H1 (cell line): ENCODE measurements at regions not wholly inside any gene's neighbourhood (a gene's known extent, or its start where the extent isn't known, plus 50 kb on each side); places are given as distances from the start of the nearest gene placed in this dataset.

Experiments used
- CTCF ChIA-PET: fragments of 300-600 bp; sonication (Branson Sonifier 250); formaldehyde crosslinking; loops from one replicate; lab custom pipeline; 2021; ENCODE audit not compliant: partially characterized antibody; lab: Charles Lee
- POLR2A ChIA-PET: fragments of 300-600 bp; sonication (Branson Sonifier 250); formaldehyde crosslinking; loops from one replicate; lab custom pipeline; 2021; ENCODE audit warnings: inconsistent platforms; ENCODE audit not compliant: partially characterized antibody; lab: Charles Lee
- DNase-seq, 2 experiments: peaks; one replicate each; pipeline versions ENCODE4 v3.0.0 to v3.0.0-alpha.2; 2010 to 2022; ENCODE audit warnings: low spot score in 2 of 2, low read depth in 1 of 2, mixed read lengths in 1 of 2
- FAIRE-seq: peaks from 2 replicates; lab custom pipeline; 2011; peaks lifted over from hg19 to GRCh38; lab: Jason Lieb, UNC
- H2AFZ ChIP-seq: 2 replicates; pipeline ENCODE4 v1.8.1; 2012; ENCODE audit warnings: low read length, inconsistent platforms
- H2AK5ac ChIP-seq: 2 replicates; pipeline ENCODE4 v1.6.1; 2013; ENCODE audit warnings: low read depth, low read length
- H2BK120ac ChIP-seq: replicated peaks from 2 replicates; pipeline ENCODE3; 2013; ENCODE audit warnings: low read depth, low read length, inconsistent platforms
- H2BK12ac ChIP-seq: 2 replicates; pipeline ENCODE4 v1.6.1; 2013; ENCODE audit warnings: low read depth, low read length
- H2BK15ac ChIP-seq: 2 replicates; pipeline ENCODE4 v1.6.1; 2013; ENCODE audit warnings: low read length
- H2BK20ac ChIP-seq: 2 replicates; pipeline ENCODE4 v1.6.1; 2013; ENCODE audit warnings: low read length
- H2BK5ac ChIP-seq: 2 replicates; pipeline ENCODE4 v1.6.1; 2013; ENCODE audit warnings: low read depth, low read length
- H3K14ac ChIP-seq: 2 replicates; pipeline ENCODE4 v1.6.1; 2013; ENCODE audit warnings: inconsistent platforms; ENCODE audit not compliant: insufficient read length
- H3K18ac ChIP-seq: 2 replicates; pipeline ENCODE4 v1.6.1; 2013; ENCODE audit warnings: low read length; ENCODE audit errors: extremely low read depth
- H3K23ac ChIP-seq: 2 replicates; pipeline ENCODE4 v1.6.1; 2013; ENCODE audit warnings: inconsistent platforms; ENCODE audit not compliant: insufficient read length
- H3K23me2 ChIP-seq: 2 replicates; pipeline ENCODE4 v1.6.1; 2013; ENCODE audit warnings: low read depth, low read length
- H3K27ac ChIP-seq: 2 replicates; pipeline ENCODE4 v1.6.1; 2011; ENCODE audit warnings: low read depth, low read length, inconsistent platforms
- H3K27me3 ChIP-seq, 4 experiments: replicated peaks in 1 of 4; 1 replicate in 1 of 4; 2 replicates in 3 of 4; pipeline versions ENCODE4 v1.6.1 to v1.8.1; 2011 to 2013; ENCODE audit warnings: low read length in 3 of 4, mild to moderate bottlenecking in 3 of 4, inconsistent platforms in 2 of 4, mixed read lengths in 2 of 4, moderate library complexity in 1 of 4; ENCODE audit not compliant: control insufficient read depth in 3 of 4, insufficient read depth in 3 of 4; ENCODE audit errors: extremely low read depth in 1 of 4
- H3K36me3 ChIP-seq, 4 experiments: 2 replicates each; pipeline versions ENCODE4 v1.6.1 to v1.8.1; 2011 to 2013; ENCODE audit warnings: mild to moderate bottlenecking in 4 of 4, low read length in 3 of 4, moderate library complexity in 2 of 4, control low read depth in 1 of 4, inconsistent platforms in 1 of 4; ENCODE audit not compliant: insufficient read depth in 4 of 4, control insufficient read depth in 2 of 4
- H3K4ac ChIP-seq: replicated peaks from 2 replicates; pipeline ENCODE3; 2013; ENCODE audit warnings: low read length, low read depth, mixed read lengths, inconsistent platforms; ENCODE audit not compliant: insufficient read length
- H3K4me1 ChIP-seq, 4 experiments: replicated peaks in 1 of 4; 1 replicate in 1 of 4; 2 replicates in 3 of 4; pipeline versions ENCODE4 v1.6.1 to v1.8.1; 2011 to 2013; ENCODE audit warnings: low read length in 3 of 4, inconsistent platforms in 2 of 4, mixed read lengths in 1 of 4; ENCODE audit not compliant: insufficient read depth in 4 of 4, control insufficient read depth in 3 of 4
- H3K4me2 ChIP-seq, 2 experiments: 2 replicates each; pipeline versions ENCODE4 v1.6.1 to v1.8.1; 2011 to 2013; ENCODE audit warnings: low read depth in 2 of 2, low read length in 2 of 2, control low read depth in 1 of 2, inconsistent platforms in 1 of 2, mild to moderate bottlenecking in 1 of 2; ENCODE audit not compliant: insufficient read depth in 1 of 2
- H3K4me3 ChIP-seq, 4 experiments: fragments of 200-600, 300-600 bp in 1 of 4; sonication (generic), shearing (Covaris generic), sonication (Bioruptor Twin) in 1 of 4; 2 replicates each; pipeline versions ENCODE4 v1.5.1 to v1.8.1; 2011 to 2016; ENCODE audit warnings: low read length in 4 of 4, low read depth in 3 of 4, control low read depth in 2 of 4, inconsistent platforms in 2 of 4, mild to moderate bottlenecking in 2 of 4, mixed read lengths in 1 of 4, moderate library complexity in 1 of 4; ENCODE audit not compliant: insufficient read depth in 2 of 4; ENCODE audit errors: extremely low read depth in 1 of 4
- H3K56ac ChIP-seq: replicated peaks from 2 replicates; pipeline ENCODE3; 2013; ENCODE audit warnings: low read depth, mild to moderate bottlenecking, mixed read lengths, low read length, inconsistent platforms; ENCODE audit not compliant: insufficient read length
- H3K79me1 ChIP-seq: 2 replicates; pipeline ENCODE4 v1.6.1; 2013; ENCODE audit warnings: low read depth, low read length, control low read depth
- H3K79me2 ChIP-seq, 2 experiments: 2 replicates each; pipeline versions ENCODE4 v1.6.1 to v1.8.1; 2012 to 2013; ENCODE audit warnings: low read length in 2 of 2, mild to moderate bottlenecking in 2 of 2, inconsistent platforms in 1 of 2; ENCODE audit not compliant: insufficient read depth in 2 of 2, control insufficient read depth in 1 of 2
- H3K9ac ChIP-seq, 4 experiments: replicated peaks in 1 of 4; 1 replicate in 1 of 4; 2 replicates in 3 of 4; pipeline versions ENCODE4 v1.6.1 to v1.8.1; 2011 to 2013; ENCODE audit warnings: low read depth in 3 of 4, low read length in 3 of 4, control low read depth in 2 of 4, mild to moderate bottlenecking in 2 of 4, moderate library complexity in 2 of 4, inconsistent platforms in 1 of 4; ENCODE audit errors: extremely low read depth in 1 of 4
- H3K9me3 ChIP-seq, 2 experiments: 2 replicates each; pipeline versions ENCODE4 v1.6.1 to v1.8.1; 2012 to 2013; ENCODE audit warnings: mild to moderate bottlenecking in 2 of 2, moderate library complexity in 2 of 2, control low read depth in 1 of 2, inconsistent platforms in 1 of 2, low read depth in 1 of 2, low read length in 1 of 2, mixed read lengths in 1 of 2; ENCODE audit not compliant: insufficient read depth in 2 of 2
- H4K20me1 ChIP-seq, 2 experiments: replicated peaks in 1 of 2; 2 replicates each; pipeline versions ENCODE3 to v1.8.1; 2011 to 2013; ENCODE audit warnings: inconsistent platforms in 2 of 2, low read length in 2 of 2, mild to moderate bottlenecking in 1 of 2; ENCODE audit not compliant: insufficient read depth in 2 of 2, control insufficient read depth in 1 of 2
- H4K5ac ChIP-seq: 2 replicates; pipeline ENCODE4 v1.6.1; 2013; ENCODE audit warnings: low read length, low read depth, mixed read lengths, inconsistent platforms; ENCODE audit not compliant: insufficient read length
- H4K8ac ChIP-seq: 2 replicates; pipeline ENCODE4 v1.8.0; 2013; ENCODE audit warnings: mild to moderate bottlenecking, moderate library complexity, low read length, inconsistent platforms; ENCODE audit not compliant: insufficient read depth; ENCODE audit errors: extremely low read depth
- H4K91ac ChIP-seq: replicated peaks from 2 replicates; pipeline ENCODE3; 2013; ENCODE audit warnings: low read length, mixed read lengths, inconsistent platforms; ENCODE audit not compliant: insufficient read length
- BRCA1 ChIP-seq: IDR thresholded peaks from 2 replicates; pipeline ENCODE4 v1.6.1; 2012; ENCODE audit warnings: low read depth, low read length, improper control_type of control experiment
- E2F6 ChIP-seq: IDR thresholded peaks from 2 replicates; pipeline ENCODE4 v1.6.1; 2012; ENCODE audit warnings: inconsistent platforms
- JUN ChIP-seq: IDR thresholded peaks from 2 replicates; pipeline ENCODE4 v1.6.1; 2011; ENCODE audit warnings: low read depth, mild to moderate bottlenecking, improper control_type of control experiment, low read length
- MAFK ChIP-seq: IDR thresholded peaks from 2 replicates; pipeline ENCODE4 v1.6.1; 2012; ENCODE audit warnings: low read depth, mild to moderate bottlenecking, improper control_type of control experiment, low read length
- NRF1 ChIP-seq: IDR thresholded peaks from 2 replicates; pipeline ENCODE4 v1.6.1; 2011; ENCODE audit warnings: mild to moderate bottlenecking, low read depth, low read length, improper control_type of control experiment
- WGBS, 2 experiments: shearing (Covaris generic) in 1 of 2; methylation state at CpG; one replicate each; pipeline versions ENCODE4 v1.1.6 to v1.1.7; 2013 to 2015; ENCODE audit warnings: low lambda C conversion rate in 2 of 2, mixed read lengths in 2 of 2, inconsistent platforms in 1 of 2, low coverage in 1 of 2, missing lambda C conversion rate in 1 of 2; ENCODE audit not compliant: insufficient replicate concordance in 2 of 2, insufficient coverage in 1 of 2, insufficient read length in 1 of 2; ENCODE audit errors: extremely low coverage in 1 of 2, missing lambda C conversion rate in 1 of 2; 5-methylcytosine and 5-hydroxymethylcytosine counted together

- Histone ChIP-seq H4K20me1 (no peaks in the 10 kb centered on the region), H2AK5ac (no peak overlapping the region), H3K9me3 (no peaks in the 10 kb centered on the region), H3K79me2 (no peaks in the 10 kb centered on the region), H2BK20ac (no peak overlapping the region), H3K23me2 (no peaks in the 10 kb centered on the region), H4K8ac (no peak overlapping the region), H3K27ac (no peak overlapping the region), H3K18ac (no peak overlapping the region), H2BK15ac (no peak overlapping the region), H3K4me1 (no peaks in the 10 kb centered on the region; a peak in 1 of 7 replicates), H3K9ac (no peak overlapping the region), H3K4me3 (no peak overlapping the region), H2BK12ac (no peak overlapping the region), H3K79me1 (no peaks in the 10 kb centered on the region), H3K23ac (no peak overlapping the region), H2BK5ac (no peak overlapping the region), H4K91ac (no peak overlapping the region), H4K5ac (no peak overlapping the region), H2AFZ (no peak overlapping the region), H3K4me2 (no peak overlapping the region), H3K27me3 (no peaks in the 10 kb centered on the region), H3K56ac (no peak overlapping the region), H2BK120ac (no peak overlapping the region), H3K14ac (no peak overlapping the region), H3K36me3 (no peaks in the 10 kb centered on the region), H3K4ac (no peak overlapping the region)
- TF ChIP-seq JUN (no peak), NRF1 (no peak), E2F6 (no peak), MAFK (peak; percentile 46; the same call in 1 of the 2 replicates), BRCA1 (no peak)
- DNase-seq (no peak), FAIRE-seq (no peak)
- ChIA-PET CTCF (no interaction called here), POLR2A (interaction anchor here (0.6 kb wide), 1 partner anchor 111 kb away, joined by 3 read pairs; no protein-coding TSS in a partner anchor)
- 92% methylated on average over 3 of the region's 3 CpGs; no CpG with 5 or more reads in 1 of the 2 experiments for WGBS, 2 experiments
Observed at GRCh38 chr5:166282939-166283338, 2008.5 kb upstream of the WWC1 start.
